Activated CD8-positive, alpha-beta memory T cell treated with anti-CD3 and anti-CD28 coated beads, Interleukin-2, amount 50 U/mL, for 48 hours (primary cell): ENCODE measurements at regions not wholly inside any gene's neighbourhood (a gene's known extent, or its start where the extent isn't known, plus 50 kb on each side); places are given as distances from the start of the nearest gene placed in this dataset.

Experiments
- DNase-seq: peaks from one replicate; pipeline ENCODE4 v3.0.0-alpha.2; 2020

DNA sequence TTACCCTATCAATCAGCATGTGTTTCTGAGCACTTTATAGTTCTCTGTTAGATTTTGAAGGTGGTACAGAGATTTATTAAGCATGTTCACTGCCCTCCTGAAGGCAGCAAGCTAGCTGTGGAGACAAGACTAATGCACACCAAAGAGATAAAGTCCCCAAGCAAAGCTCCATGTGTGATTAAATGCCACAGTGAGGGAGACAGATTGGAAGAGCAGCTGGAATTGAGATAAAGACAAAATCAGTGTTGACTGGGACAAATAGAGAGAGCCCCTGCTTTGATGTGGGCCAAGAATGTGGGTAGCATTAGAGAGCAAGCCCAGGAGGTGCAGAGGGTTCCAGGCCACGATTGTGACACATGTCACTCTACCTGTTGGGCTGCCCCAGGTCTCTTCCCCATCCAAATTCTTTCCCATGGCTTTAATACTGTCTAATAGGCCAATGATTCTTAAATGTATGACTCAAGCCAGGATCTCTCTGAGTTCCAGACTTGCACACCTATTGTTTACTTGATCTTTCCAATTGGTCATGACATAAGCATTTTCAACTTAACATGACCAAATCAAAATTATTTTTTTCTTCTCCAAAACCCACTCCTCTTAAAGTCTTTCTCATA is 60.1 kb upstream of the ZC3H12C start:
- no peak for DNase-seq

DNA sequence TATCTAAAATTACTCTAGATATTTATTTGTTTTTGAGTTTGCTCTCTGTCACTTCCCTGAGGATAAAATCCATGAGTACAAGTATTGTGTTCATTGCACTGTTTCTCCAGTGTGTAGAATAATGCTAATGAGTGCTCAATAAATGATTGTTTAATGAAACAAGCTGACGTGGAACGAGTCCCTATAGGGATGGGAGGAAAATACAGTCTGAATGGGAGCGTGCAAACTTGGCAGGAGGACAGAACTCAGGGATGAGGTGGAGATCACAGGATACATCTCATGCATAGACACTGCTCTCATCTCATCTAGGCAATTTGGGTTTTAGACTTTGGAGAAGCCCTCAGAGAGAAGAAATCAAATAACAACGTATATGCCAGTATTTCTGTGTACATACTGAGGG is 58.4 kb upstream of the ZC3H12C start:
- no peak for DNase-seq

DNA sequence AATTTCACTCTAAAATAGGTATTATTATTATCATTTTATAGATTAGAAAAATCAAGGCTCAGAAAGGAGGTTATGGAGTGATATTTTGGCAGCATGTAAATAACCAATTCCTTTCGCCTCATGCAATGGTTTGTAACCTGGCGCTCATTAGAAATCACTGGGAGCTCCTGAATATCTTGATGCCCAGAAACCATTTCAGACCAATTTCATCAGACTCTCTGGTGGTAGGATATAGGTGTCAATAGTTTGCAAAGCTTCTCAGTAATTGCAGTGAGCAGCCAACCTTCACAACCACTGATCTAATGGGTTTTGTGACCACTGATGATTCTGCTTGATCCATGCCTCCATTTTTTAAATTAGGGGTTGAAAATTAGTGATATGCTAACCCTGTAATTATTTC is 57.8 kb upstream of the ZC3H12C start:
- DNase-seq, result no peak

DNA sequence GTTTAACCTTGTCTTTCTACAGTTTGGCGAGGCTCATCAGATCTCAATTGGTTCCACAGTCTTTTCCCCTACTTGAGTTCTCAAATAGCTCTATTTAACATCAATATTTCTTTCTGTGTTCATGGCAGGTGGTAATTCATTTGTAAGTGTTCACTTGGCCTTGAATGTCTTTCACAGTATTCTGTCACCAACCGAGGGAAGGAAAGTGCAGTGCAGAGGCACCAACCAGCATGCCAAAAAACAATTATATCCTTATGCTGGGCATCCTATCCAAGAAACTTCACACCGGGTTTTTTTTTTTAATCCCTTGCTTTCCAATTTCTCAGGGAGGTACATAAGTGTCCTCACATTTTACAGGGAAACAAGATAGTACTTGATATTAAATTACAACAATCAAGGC is 55.0 kb upstream of the ZC3H12C start:
- DNase-seq, result no peak
